ENCODE measurements at regions not wholly inside any gene's neighbourhood (a gene's known extent, or its start where the extent isn't known, plus 50 kb on each side); places are given as distances from the start of the nearest gene placed in this dataset.
"Not testable (repeated sequence)": the region's sequence is repeated elsewhere in the genome, so short reads cannot be mapped to it uniquely, and the experiment has no call there.

- DNase-seq: peak; percentile 27
Observed at GRCh38 chr3:153624310-153625030, 462.4 kb downstream of the RAP2B start.

GRCh38 chr3:153625506-153625905 lies 463.5 kb downstream of the RAP2B start:
- DNase-seq: no peak

- DNase-seq: no peak
Observed at GRCh38 chr3:153626158-153626557, 464.1 kb downstream of the RAP2B start.

GRCh38 chr3:153628591-153628990 lies 466.6 kb downstream of the RAP2B start:
- DNase-seq: no peak

GRCh38 chr3:153629148-153629547 lies 467.1 kb downstream of the RAP2B start:
- DNase-seq: no peak

- DNase-seq: no peak
Observed at GRCh38 chr3:153631102-153631501, 469.1 kb downstream of the RAP2B start.

- DNase-seq: no peak
Observed at GRCh38 chr3:153631664-153632063, 469.6 kb downstream of the RAP2B start.

- no peak for DNase-seq
Observed at GRCh38 chr3:153633407-153633806, 471.4 kb downstream of the RAP2B start.

GRCh38 chr3:153634683-153635082 lies 472.7 kb downstream of the RAP2B start:
- no peak for DNase-seq

GRCh38 chr3:153639631-153640030 lies 477.6 kb downstream of the RAP2B start:
- DNase-seq: no peak

GRCh38 chr3:153640689-153641665 lies 479.0 kb downstream of the RAP2B start:
- no peak for DNase-seq

- DNase-seq: not testable (repeated sequence)
Observed at GRCh38 chr3:153642576-153642975, 478.6 kb upstream of the ARHGEF26 start.

- not testable (repeated sequence) for DNase-seq
Observed at GRCh38 chr3:153643471-153643870, 477.7 kb upstream of the ARHGEF26 start.

- no peak for DNase-seq
Observed at GRCh38 chr3:153649286-153649839, 471.8 kb upstream of the ARHGEF26 start.

- no peak for DNase-seq
Observed at GRCh38 chr3:153652076-153652475, 469.1 kb upstream of the ARHGEF26 start.

- DNase-seq: no peak
Observed at GRCh38 chr3:153657046-153657445, 464.1 kb upstream of the ARHGEF26 start.

- DNase-seq: no peak
Observed at GRCh38 chr3:153657461-153657860, 463.7 kb upstream of the ARHGEF26 start.

GRCh38 chr3:153658136-153658535 lies 463.1 kb upstream of the ARHGEF26 start:
- no peak for DNase-seq

GRCh38 chr3:153666991-153667740 lies 454.0 kb upstream of the ARHGEF26 start:
- DNase-seq: no peak

GRCh38 chr3:153669527-153669926 lies 451.7 kb upstream of the ARHGEF26 start:
- DNase-seq: no peak

- DNase-seq: no peak
Observed at GRCh38 chr3:153670577-153670976, 450.6 kb upstream of the ARHGEF26 start.

- no peak for DNase-seq
Observed at GRCh38 chr3:153673853-153674252, 447.3 kb upstream of the ARHGEF26 start.

- no peak for DNase-seq
Observed at GRCh38 chr3:153679714-153680113, 441.5 kb upstream of the ARHGEF26 start.

All from activated CD4-positive, alpha-beta T cell treated with anti-CD3 and anti-CD28 coated beads, Interleukin-2, amount 50 U/mL, for 1 hour (primary cell).